ENCODE measurements at regions not wholly inside any gene's neighbourhood (a gene's known extent, or its start where the extent isn't known, plus 50 kb on each side); places are given as distances from the start of the nearest gene placed in this dataset.

GRCh38 chr7:46450886-46451285, 529.8 kb upstream of the IGFBP3 start:
- TF ChIP-seq SPI1 (IDR thresholded peaks at IDR 0.05; ENCODE audit: low read depth, low read length) (no peak), POLR2AphosphoS5 (IDR thresholded peaks at IDR 0.05; ENCODE audit: low read depth, low read length) (no peak)
